Spleen (tissue), 11 donors: ENCODE measurements at regions not wholly inside any gene's neighbourhood (a gene's known extent, or its start where the extent isn't known, plus 50 kb on each side); places are given as distances from the start of the nearest gene placed in this dataset.
"Not testable (repeated sequence)": the region's sequence is repeated elsewhere in the genome, so short reads cannot be mapped to it uniquely, and the experiment has no call there.

ENCODE experiments used
- DNase-seq: peaks from one replicate; pipeline ENCODE4 v3.0.0-alpha.2; 2020
- H3K27ac ChIP-seq, 8 donors: fragments of 200-600 bp; sonication (generic) in 7 of 8; 1 replicate in 4 of 8; 2 replicates in 4 of 8; pipeline versions ENCODE4 v1.5.0 to v1.8.0; 2016 to 2021; ENCODE audit warnings: inconsistent platforms in 4 of 8, mild to moderate bottlenecking in 4 of 8, moderate library complexity in 1 of 8
- H3K27me3 ChIP-seq, 7 donors: fragments of 200-600 bp; sonication (generic) in 6 of 7; replicated peaks in 1 of 7; 1 replicate in 4 of 7; 2 replicates in 3 of 7; pipeline versions ENCODE4 v1.5.0 to v1.8.0; 2016 to 2021; ENCODE audit warnings: inconsistent platforms in 3 of 7, mild to moderate bottlenecking in 1 of 7
- H3K36me3 ChIP-seq, 6 donors: fragments of 200-600 bp; sonication (generic) in 5 of 6; 1 replicate in 4 of 6; 2 replicates in 2 of 6; pipeline versions ENCODE4 v1.5.0 to v1.8.0; 2016 to 2021; ENCODE audit warnings: inconsistent platforms in 2 of 6
- H3K4me1 ChIP-seq, 6 donors: fragments of 200-600 bp; sonication (generic) in 5 of 6; 1 replicate in 3 of 6; 2 replicates in 3 of 6; pipeline versions ENCODE4 v1.5.0 to v1.8.0; 2016 to 2021; ENCODE audit warnings: inconsistent platforms in 3 of 6
- H3K4me3 ChIP-seq, 8 donors: fragments of 200-600 bp; sonication (generic) in 7 of 8; 1 replicate in 4 of 8; 2 replicates in 4 of 8; pipeline versions ENCODE4 v1.5.0 to v1.8.0; 2016 to 2021; ENCODE audit warnings: inconsistent platforms in 4 of 8, mild to moderate bottlenecking in 4 of 8, moderate library complexity in 2 of 8
- H3K9me3 ChIP-seq, 8 donors: fragments of 200-600 bp; sonication (generic) in 7 of 8; 1 replicate in 4 of 8; 2 replicates in 4 of 8; pipeline versions ENCODE4 v1.5.0 to v1.8.0; 2016 to 2021; ENCODE audit warnings: inconsistent platforms in 4 of 8
- POLR2A ChIP-seq, 3 donors: fragments of 450-650 bp; IDR thresholded peaks; one replicate each; pipeline ENCODE4 v1.5.1; 2017; ENCODE audit warnings: antibody characterized with exemption in 3 of 3, mild to moderate bottlenecking in 1 of 3
- POLR2AphosphoS5 ChIP-seq, 3 donors: sonication (generic); formaldehyde crosslinking; IDR thresholded peaks; one replicate each; pipeline ENCODE4 v1.5.1; 2017; ENCODE audit warnings: antibody characterized with exemption in 3 of 3
- WGBS, 5 donors: extraction: QIAGEN DNeasy Blood & Tissue Kit in 3 of 5; methylation state at CpG; one replicate each; pipeline versions ENCODE4 v1.1.5 to v1.1.7; 2013 to 2018; 5-methylcytosine and 5-hydroxymethylcytosine counted together
- intact Hi-C: fragments of 100-400 bp; cut with DNase I; formaldehyde crosslinking; loops from one replicate; pipeline ENCODE4 v1.15.0; 2023; ENCODE audit warnings: low total_unique reads
- TF ChIP-seq, protein P1 (sequence below), 11 experiments: fragments of 200-600 bp in 7 of 11; fragments of 450-650 bp in 4 of 11; sonication (generic) in 4 of 11; IDR thresholded peaks in 8 of 11; conservative IDR thresholded peaks in 3 of 11; 1 replicate in 7 of 11; 2 replicates in 4 of 11; pipeline versions ENCODE4 v1.4.0 to v1.8.0; 2016 to 2021; ENCODE audit warnings: antibody characterized with exemption in 11 of 11, inconsistent platforms in 4 of 11, mild to moderate bottlenecking in 1 of 11
- donor health status: healthy with polysubstance abuse.
- donor health status: DM: no; HTN: no; CAD: no; lungs with moderate emphysema.
- donor health status: DM: no; HTN: no; CAD: no.
- donor health status: Bipolar disorder and iron deficiency.
- donor health status: healthy.
- donor health status: DM: no; HTN: no; CAD: no.
- donor health status: DM: yes; HTN: yes; CAD: no.

GRCh38 chr14:100427166-100427565, 104.0 kb downstream of the SLC25A47 start:
- Histone ChIP-seq H3K4me1 (peaks cover 0 to 25% (median 9%) of the 10 kb centered on the region in 6 donors), H3K27ac (no peak overlapping the region), H3K36me3 (peaks cover 0 to 6% (median 0%) of the 10 kb centered on the region in 6 donors), H3K27me3 (no peaks in the 10 kb centered on the region), H3K9me3 (no peaks in the 10 kb centered on the region), H3K4me3 (no peak overlapping the region)
- intact Hi-C loops: no loop called here
- 85 to 93% (median 88%) methylated on average over 6 of the region's 6 CpGs for WGBS, 5 donors
- peak; percentile 51 for DNase-seq
- TF ChIP-seq POLR2A (IDR thresholded peaks at IDR 0.05): no peak
- TF ChIP-seq POLR2AphosphoS5 (IDR thresholded peaks at IDR 0.05): no peak
- TF ChIP-seq, protein P1, sequence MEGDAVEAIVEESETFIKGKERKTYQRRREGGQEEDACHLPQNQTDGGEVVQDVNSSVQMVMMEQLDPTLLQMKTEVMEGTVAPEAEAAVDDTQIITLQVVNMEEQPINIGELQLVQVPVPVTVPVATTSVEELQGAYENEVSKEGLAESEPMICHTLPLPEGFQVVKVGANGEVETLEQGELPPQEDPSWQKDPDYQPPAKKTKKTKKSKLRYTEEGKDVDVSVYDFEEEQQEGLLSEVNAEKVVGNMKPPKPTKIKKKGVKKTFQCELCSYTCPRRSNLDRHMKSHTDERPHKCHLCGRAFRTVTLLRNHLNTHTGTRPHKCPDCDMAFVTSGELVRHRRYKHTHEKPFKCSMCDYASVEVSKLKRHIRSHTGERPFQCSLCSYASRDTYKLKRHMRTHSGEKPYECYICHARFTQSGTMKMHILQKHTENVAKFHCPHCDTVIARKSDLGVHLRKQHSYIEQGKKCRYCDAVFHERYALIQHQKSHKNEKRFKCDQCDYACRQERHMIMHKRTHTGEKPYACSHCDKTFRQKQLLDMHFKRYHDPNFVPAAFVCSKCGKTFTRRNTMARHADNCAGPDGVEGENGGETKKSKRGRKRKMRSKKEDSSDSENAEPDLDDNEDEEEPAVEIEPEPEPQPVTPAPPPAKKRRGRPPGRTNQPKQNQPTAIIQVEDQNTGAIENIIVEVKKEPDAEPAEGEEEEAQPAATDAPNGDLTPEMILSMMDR (IDR thresholded peaks at IDR 0.05 in 8 of 11, conservative IDR thresholded peaks at IDR 0.05 in 3 of 11): no peak

DNA sequence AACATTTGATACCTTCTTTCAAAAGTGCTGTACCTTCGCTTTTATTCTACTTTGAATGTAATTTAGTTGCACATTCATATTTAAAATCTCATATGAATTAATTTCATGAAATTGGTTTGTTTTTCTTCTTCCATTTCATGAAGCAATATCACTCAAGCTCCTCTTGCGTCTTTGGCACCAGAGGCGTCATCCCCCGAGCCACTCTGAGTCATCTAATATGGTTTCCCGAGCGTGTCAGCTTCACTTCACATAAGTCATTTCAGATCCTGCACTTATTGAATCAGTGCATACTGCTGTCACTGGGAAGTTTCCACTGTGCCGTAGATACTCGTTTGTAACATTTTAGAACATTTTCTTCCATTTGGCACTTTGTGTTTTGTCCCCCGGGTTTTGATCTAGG, 105.6 kb downstream of the SLC25A47 start:
- no peak overlapping the region for H3K27ac ChIP-seq
- H3K4me3 ChIP-seq: no peak overlapping the region
- 78 to 91% (median 83%) methylated on average over 9 of the region's 9 CpGs for WGBS, 5 donors
- H3K36me3 ChIP-seq: peaks cover 0 to 6% (median 0%) of the 10 kb centered on the region in 6 donors
- no peaks in the 10 kb centered on the region for H3K9me3 ChIP-seq
- no peaks in the 10 kb centered on the region for H3K27me3 ChIP-seq
- intact Hi-C loops: no loop called here
- peak; percentile 25 for DNase-seq
- H3K4me1 ChIP-seq: peaks cover 0 to 29% (median 9%) of the 10 kb centered on the region in 6 donors
- TF ChIP-seq POLR2A (IDR thresholded peaks at IDR 0.05) (no peak), POLR2AphosphoS5 (IDR thresholded peaks at IDR 0.05) (no peak)
- TF ChIP-seq, protein P1 (IDR thresholded peaks at IDR 0.05 in 8 of 11, conservative IDR thresholded peaks at IDR 0.05 in 3 of 11): no peak

DNA sequence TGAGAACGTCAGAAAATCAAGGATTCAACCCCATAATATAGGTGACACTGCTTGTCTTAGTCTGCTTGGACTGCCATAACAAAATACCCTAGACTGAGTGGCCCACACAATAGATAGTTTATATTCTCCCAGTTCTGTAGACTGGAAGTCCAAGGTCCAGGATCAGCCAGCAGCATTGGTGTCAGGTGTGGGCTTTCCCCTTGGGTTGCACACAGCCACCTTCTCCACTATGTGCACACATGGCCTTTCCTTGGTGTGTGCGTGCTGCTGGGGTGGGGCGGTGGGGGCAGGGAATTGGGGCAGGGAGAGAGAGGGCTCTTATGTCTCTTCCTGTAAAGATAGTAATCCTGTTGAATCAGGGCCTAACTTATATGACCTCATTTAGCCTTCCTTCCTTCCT, 106.4 kb downstream of the SLC25A47 start:
- Histone ChIP-seq H3K9me3 (no peaks in the 10 kb centered on the region), H3K27me3 (no peaks in the 10 kb centered on the region), H3K36me3 (peaks cover 0 to 5% (median 0%) of the 10 kb centered on the region in 6 donors), H3K4me3 (no peak overlapping the region), H3K27ac (no peak overlapping the region), H3K4me1 (peaks cover 0 to 35% (median 11%) of the 10 kb centered on the region in 6 donors)
- TF ChIP-seq POLR2AphosphoS5 (IDR thresholded peaks at IDR 0.05) (no peak), POLR2A (IDR thresholded peaks at IDR 0.05) (no peak)
- TF ChIP-seq, protein P1 (IDR thresholded peaks at IDR 0.05 in 8 of 11, conservative IDR thresholded peaks at IDR 0.05 in 3 of 11): no peak
- no peak for DNase-seq
- intact Hi-C loops: no loop called here
- 69 to 90% (median 78%) methylated on average over 3 of the region's 3 CpGs for WGBS, 5 donors

- H3K36me3 ChIP-seq: peaks cover 0 to 5% (median 0%) of the 10 kb centered on the region in 6 donors
- TF ChIP-seq POLR2A (IDR thresholded peaks at IDR 0.05) (no peak), POLR2AphosphoS5 (IDR thresholded peaks at IDR 0.05) (no peak)
- TF ChIP-seq, protein P1 (IDR thresholded peaks at IDR 0.05 in 8 of 11, conservative IDR thresholded peaks at IDR 0.05 in 3 of 11): no peak
- H3K4me1 ChIP-seq: peaks cover 0 to 33% (median 8%) of the 10 kb centered on the region in 6 donors
- intact Hi-C loops: no loop called here
- H3K27me3 ChIP-seq: no peaks in the 10 kb centered on the region
- H3K27ac ChIP-seq: no peak overlapping the region
- DNase-seq: no peak
- 83 to 91% (median 89%) methylated on average over 10 to 11 of the region's 11 CpGs for WGBS, 5 donors
- no peak overlapping the region for H3K4me3 ChIP-seq
- no peaks in the 10 kb centered on the region for H3K9me3 ChIP-seq
Measured at GRCh38 chr14:100430571-100430970, 107.4 kb downstream of the SLC25A47 start.

- H3K4me1 ChIP-seq: peaks cover 0 to 33% (median 8%) of the 10 kb centered on the region in 6 donors
- H3K27ac ChIP-seq, intact Hi-C loops, H3K36me3 ChIP-seq, H3K4me3 ChIP-seq, H3K9me3 ChIP-seq, H3K27me3 ChIP-seq, DNase-seq: not testable (repeated sequence)
- 93 to 100% (median 97%) methylated on average over 4 of the region's 4 CpGs for WGBS, 5 donors
Measured at GRCh38 chr14:100431461-100431860, 108.3 kb downstream of the SLC25A47 start.
